DMS53 (cell line): ENCODE measurements at regions not wholly inside any gene's neighbourhood (a gene's known extent, or its start where the extent isn't known, plus 50 kb on each side); places are given as distances from the start of the nearest gene placed in this dataset.

Experiments used
- DNase-seq: peaks from one replicate; lab custom pipeline; 2025; lab: John Stamatoyannopoulos, UW

- DNase-seq = no peak
Measured at GRCh38 chr4:180650273-180650672, 1592.9 kb upstream of the TENM3 start.

GRCh38 chr4:180652533-180652932 lies 1590.7 kb upstream of the TENM3 start:
- DNase-seq = no peak

GRCh38 chr4:180655886-180656285 lies 1587.3 kb upstream of the TENM3 start:
- DNase-seq = no peak

GRCh38 chr4:180657881-180658280 lies 1585.3 kb upstream of the TENM3 start:
- no peak for DNase-seq

GRCh38 chr4:180664766-180665368 lies 1578.3 kb upstream of the TENM3 start:
- DNase-seq = peak; percentile 77

GRCh38 chr4:180665481-180665880 lies 1577.7 kb upstream of the TENM3 start:
- DNase-seq = no peak

- peak; percentile 58 for DNase-seq
Measured at GRCh38 chr4:180665994-180666824, 1577.0 kb upstream of the TENM3 start.

- no peak for DNase-seq
Measured at GRCh38 chr4:180668732-180669131, 1574.5 kb upstream of the TENM3 start.

GRCh38 chr4:180669680-180670079 lies 1573.5 kb upstream of the TENM3 start:
- peak; percentile 11 for DNase-seq

- no peak for DNase-seq
Measured at GRCh38 chr4:180674619-180675358, 1568.4 kb upstream of the TENM3 start.

GRCh38 chr4:180675359-180675650 lies 1567.9 kb upstream of the TENM3 start:
- no peak for DNase-seq

- no peak for DNase-seq
Measured at GRCh38 chr4:180680305-180680704, 1562.9 kb upstream of the TENM3 start.

GRCh38 chr4:180682776-180683175 lies 1560.4 kb upstream of the TENM3 start:
- DNase-seq = no peak

GRCh38 chr4:180683186-180683585 lies 1560.0 kb upstream of the TENM3 start:
- DNase-seq = no peak

- no peak for DNase-seq
Measured at GRCh38 chr4:180688480-180688879, 1554.7 kb upstream of the TENM3 start.

GRCh38 chr4:180694875-180695274 lies 1548.3 kb upstream of the TENM3 start:
- no peak for DNase-seq

GRCh38 chr4:180695851-180696250 lies 1547.4 kb upstream of the TENM3 start:
- no peak for DNase-seq

GRCh38 chr4:180696460-180697092 lies 1546.6 kb upstream of the TENM3 start:
- no peak for DNase-seq

GRCh38 chr4:180698550-180699195 lies 1544.5 kb upstream of the TENM3 start:
- no peak for DNase-seq

- no peak for DNase-seq
Measured at GRCh38 chr4:180706766-180707165, 1536.4 kb upstream of the TENM3 start.

- no peak for DNase-seq
Measured at GRCh38 chr4:180710628-180711337, 1532.4 kb upstream of the TENM3 start.
